HepG2 (cell line): ENCODE measurements at regions not wholly inside any gene's neighbourhood (a gene's known extent, or its start where the extent isn't known, plus 50 kb on each side); places are given as distances from the start of the nearest gene placed in this dataset.

ENCODE experiments used
- NFYC ChIP-seq: IDR thresholded peaks from 2 replicates; pipeline ENCODE4 v1.6.1; 2016; ENCODE audit warnings: missing genetic modification reagents, missing compliant biosample characterization
- SIN3A ChIP-seq: IDR thresholded peaks from 2 replicates; pipeline ENCODE4 v1.6.1; 2011; ENCODE audit warnings: low read depth, mild to moderate bottlenecking, control low read depth, low read length, borderline replicate concordance
- TBL1XR1 ChIP-seq: fragments of 150-350 bp; IDR thresholded peaks from 2 replicates; pipeline ENCODE4 v1.6.1; 2014; ENCODE audit warnings: borderline replicate concordance, low read length; ENCODE audit not compliant: partially characterized antibody
- TRIM22 ChIP-seq: fragments of 450-650 bp; IDR thresholded peaks from 2 replicates; pipeline ENCODE4 v1.6.1; 2017
- ZFP41 ChIP-seq: sonication (generic); formaldehyde crosslinking; IDR thresholded peaks from 2 replicates; pipeline ENCODE4 v1.4.0; 2020; ENCODE audit warnings: mild to moderate bottlenecking, missing genetic modification reagents, borderline replicate concordance
- TF ChIP-seq, protein P1 (sequence below): sonication (generic); formaldehyde crosslinking; IDR thresholded peaks from one replicate; pipeline ENCODE4 v1.5.1; 2020; ENCODE audit warnings: mild to moderate bottlenecking, missing genetic modification reagents; ENCODE audit errors: not compliant biosample characterization

- TF ChIP-seq, protein P1, sequence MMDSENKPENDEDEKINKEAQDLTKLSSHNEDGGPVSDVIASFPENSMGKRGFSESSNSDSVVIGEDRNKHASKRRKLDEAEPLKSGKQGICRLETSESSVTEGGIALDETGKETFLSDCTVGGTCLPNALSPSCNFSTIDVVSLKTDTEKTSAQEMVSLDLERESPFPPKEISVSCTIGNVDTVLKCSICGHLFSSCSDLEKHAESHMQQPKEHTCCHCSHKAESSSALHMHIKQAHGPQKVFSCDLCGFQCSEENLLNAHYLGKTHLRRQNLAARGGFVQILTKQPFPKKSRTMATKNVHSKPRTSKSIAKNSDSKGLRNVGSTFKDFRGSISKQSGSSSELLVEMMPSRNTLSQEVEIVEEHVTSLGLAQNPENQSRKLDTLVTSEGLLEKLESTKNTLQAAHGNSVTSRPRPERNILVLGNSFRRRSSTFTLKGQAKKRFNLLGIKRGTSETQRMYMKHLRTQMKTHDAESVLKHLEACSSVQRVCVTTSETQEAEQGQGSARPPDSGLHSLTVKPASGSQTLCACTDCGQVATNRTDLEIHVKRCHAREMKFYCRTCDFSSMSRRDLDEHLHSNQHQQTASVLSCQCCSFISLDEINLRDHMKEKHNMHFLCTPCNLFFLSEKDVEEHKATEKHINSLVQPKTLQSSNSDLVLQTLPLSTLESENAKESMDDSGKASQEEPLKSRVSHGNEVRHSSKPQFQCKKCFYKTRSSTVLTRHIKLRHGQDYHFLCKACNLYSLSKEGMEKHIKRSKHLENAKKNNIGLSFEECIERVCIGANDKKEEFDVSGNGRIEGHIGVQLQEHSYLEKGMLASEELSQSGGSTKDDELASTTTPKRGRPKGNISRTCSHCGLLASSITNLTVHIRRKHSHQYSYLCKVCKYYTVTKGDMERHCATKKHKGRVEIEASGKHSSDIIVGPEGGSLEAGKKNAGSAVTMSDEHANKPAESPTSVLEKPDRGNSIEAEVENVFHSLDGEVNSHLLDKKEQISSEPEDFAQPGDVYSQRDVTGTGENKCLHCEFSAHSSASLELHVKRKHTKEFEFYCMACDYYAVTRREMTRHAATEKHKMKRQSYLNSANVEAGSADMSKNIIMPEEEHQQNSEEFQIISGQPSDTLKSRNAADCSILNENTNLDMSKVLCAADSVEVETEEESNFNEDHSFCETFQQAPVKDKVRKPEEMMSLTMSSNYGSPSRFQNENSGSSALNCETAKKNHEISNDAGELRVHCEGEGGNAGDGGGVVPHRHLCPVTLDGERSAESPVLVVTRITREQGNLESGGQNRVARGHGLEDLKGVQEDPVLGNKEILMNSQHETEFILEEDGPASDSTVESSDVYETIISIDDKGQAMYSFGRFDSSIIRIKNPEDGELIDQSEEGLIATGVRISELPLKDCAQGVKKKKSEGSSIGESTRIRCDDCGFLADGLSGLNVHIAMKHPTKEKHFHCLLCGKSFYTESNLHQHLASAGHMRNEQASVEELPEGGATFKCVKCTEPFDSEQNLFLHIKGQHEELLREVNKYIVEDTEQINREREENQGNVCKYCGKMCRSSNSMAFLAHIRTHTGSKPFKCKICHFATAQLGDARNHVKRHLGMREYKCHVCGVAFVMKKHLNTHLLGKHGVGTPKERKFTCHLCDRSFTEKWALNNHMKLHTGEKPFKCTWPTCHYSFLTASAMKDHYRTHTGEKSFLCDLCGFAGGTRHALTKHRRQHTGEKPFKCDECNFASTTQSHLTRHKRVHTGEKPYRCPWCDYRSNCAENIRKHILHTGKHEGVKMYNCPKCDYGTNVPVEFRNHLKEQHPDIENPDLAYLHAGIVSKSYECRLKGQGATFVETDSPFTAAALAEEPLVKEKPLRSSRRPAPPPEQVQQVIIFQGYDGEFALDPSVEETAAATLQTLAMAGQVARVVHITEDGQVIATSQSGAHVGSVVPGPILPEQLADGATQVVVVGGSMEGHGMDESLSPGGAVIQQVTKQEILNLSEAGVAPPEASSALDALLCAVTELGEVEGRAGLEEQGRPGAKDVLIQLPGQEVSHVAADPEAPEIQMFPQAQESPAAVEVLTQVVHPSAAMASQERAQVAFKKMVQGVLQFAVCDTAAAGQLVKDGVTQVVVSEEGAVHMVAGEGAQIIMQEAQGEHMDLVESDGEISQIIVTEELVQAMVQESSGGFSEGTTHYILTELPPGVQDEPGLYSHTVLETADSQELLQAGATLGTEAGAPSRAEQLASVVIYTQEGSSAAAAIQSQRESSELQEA (CRISPR knock-in tag), result no peak
- TF ChIP-seq SIN3A, result no peak
- TF ChIP-seq TRIM22, result no peak
- no peak for TF ChIP-seq NFYC (CRISPR knock-in tag)
- TF ChIP-seq ZFP41 (CRISPR knock-in tag), result no peak
- TF ChIP-seq TBL1XR1, result no peak
These were observed 154.6 kb downstream of the ADSS2 start (continued) for GRCh38 chr1:244297087-244297486.
